HAP-1 (cell line): ENCODE measurements at regions not wholly inside any gene's neighbourhood (a gene's known extent, or its start where the extent isn't known, plus 50 kb on each side); places are given as distances from the start of the nearest gene placed in this dataset.

ENCODE experiments used
- DNase-seq, 2 experiments: peaks; one replicate each; pipeline ENCODE4 v3.0.0-alpha.2; 2016 to 2020; ENCODE audit warnings: low spot score in 2 of 2
- H3K27me3 ChIP-seq: fragments of 250-450 bp; sonication (Bioruptor Pico); 2 replicates; pipeline ENCODE4 v1.5.1; 2020; ENCODE audit warnings: low read depth, mild to moderate bottlenecking, moderate library complexity
- H3K36me3 ChIP-seq: fragments of 250-450 bp; sonication (Bioruptor Pico); replicated peaks from 2 replicates; pipeline ENCODE4 v1.5.1; 2020; ENCODE audit warnings: mild to moderate bottlenecking
- H3K4me1 ChIP-seq: fragments of 250-450 bp; sonication (Bioruptor Pico); 2 replicates; pipeline ENCODE4 v1.5.1; 2020; ENCODE audit warnings: mild to moderate bottlenecking
- H3K4me3 ChIP-seq: fragments of 250-450 bp; sonication (Bioruptor Pico); 2 replicates; pipeline ENCODE4 v1.5.1; 2020; ENCODE audit warnings: mild to moderate bottlenecking, moderate library complexity
- H3K9me3 ChIP-seq: fragments of 250-450 bp; sonication (Bioruptor Pico); 2 replicates; pipeline ENCODE4 v1.5.1; 2020; ENCODE audit warnings: mild to moderate bottlenecking, moderate library complexity
- in situ Hi-C: fragments of 300-500 bp; cut with MboI; formaldehyde crosslinking; loops from 3 replicates; pipeline ENCODE4 v1.14.3; 2020; ENCODE audit warnings: low sequenced_read_pairs, inconsistent platforms, mixed read lengths

DNA sequence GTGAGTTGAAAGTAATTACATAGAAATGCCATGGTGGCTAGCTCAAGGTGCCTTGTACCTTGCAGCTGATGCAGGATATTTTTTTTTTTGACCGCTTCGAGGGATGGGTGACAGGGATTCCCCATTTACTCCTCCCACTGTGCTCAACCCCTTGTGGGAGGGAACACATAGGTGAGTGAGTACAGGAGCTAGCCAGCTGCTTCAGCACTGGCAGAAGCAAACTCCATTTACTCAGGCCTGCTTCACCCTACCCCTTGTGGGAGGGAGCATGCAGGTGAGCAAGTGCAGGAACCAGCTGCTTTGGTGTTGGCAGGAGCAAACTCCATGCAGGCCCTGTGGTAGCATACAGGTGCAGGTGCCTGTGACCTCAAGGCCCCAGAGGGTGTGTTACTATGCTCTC, 330.1 kb downstream of the TDRD3 start:
- no peaks in the 10 kb centered on the region for H3K4me1 ChIP-seq
- H3K4me3 ChIP-seq = no peak overlapping the region
- no peaks in the 10 kb centered on the region for H3K36me3 ChIP-seq
- in situ Hi-C loops = no loop called here
- no peaks in the 10 kb centered on the region for H3K27me3 ChIP-seq
- H3K9me3 ChIP-seq = no peaks in the 10 kb centered on the region
- DNase-seq = no peak

DNA sequence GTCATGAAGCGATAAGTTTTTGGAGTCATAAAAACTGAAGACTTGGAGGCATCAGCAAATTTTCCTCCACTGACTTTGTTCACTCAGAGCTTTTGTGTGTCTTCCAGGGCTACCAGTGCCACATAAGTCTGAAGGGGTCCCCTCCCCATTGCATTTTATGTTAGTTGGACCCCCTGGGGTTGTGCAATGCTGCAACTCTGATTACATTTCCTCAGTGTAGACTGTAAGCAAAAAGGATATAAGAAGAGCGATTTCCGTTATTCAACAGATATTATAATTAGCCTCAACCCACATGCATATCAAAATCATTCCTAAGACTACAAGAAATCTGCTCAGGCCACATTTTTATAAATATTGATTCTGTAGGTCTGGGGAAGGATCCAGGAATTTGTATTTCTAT, 324.0 kb downstream of the TDRD3 start:
- no peaks in the 10 kb centered on the region for H3K9me3 ChIP-seq
- in situ Hi-C loops = no loop called here
- H3K4me3 ChIP-seq = no peak overlapping the region
- no peaks in the 10 kb centered on the region for H3K4me1 ChIP-seq
- DNase-seq = no peak
- H3K36me3 ChIP-seq = no peaks in the 10 kb centered on the region
- H3K27me3 ChIP-seq = no peaks in the 10 kb centered on the region

DNA sequence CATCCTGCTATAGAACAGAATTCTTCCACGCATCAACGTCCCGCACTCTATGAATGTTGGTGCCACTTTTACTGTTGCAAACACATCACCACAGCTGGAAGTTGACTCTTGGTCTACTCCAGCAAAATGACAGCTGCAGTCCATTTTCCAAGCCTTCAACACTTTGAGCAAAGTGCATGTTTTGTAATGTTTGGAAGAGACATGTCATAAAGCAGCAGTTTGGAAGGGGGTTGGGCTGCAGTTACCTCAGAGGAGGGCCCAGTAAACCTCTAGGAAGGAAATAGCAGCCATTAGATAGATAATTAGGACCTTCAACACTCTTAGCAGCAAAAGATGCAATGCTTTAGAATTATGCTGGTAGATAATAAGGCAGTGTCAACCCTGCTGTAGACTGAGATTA, 323.6 kb downstream of the TDRD3 start:
- no peaks in the 10 kb centered on the region for H3K27me3 ChIP-seq
- no peak overlapping the region for H3K4me3 ChIP-seq
- in situ Hi-C loops = no loop called here
- H3K9me3 ChIP-seq = no peaks in the 10 kb centered on the region
- no peak for DNase-seq
- no peaks in the 10 kb centered on the region for H3K4me1 ChIP-seq
- no peaks in the 10 kb centered on the region for H3K36me3 ChIP-seq

DNA sequence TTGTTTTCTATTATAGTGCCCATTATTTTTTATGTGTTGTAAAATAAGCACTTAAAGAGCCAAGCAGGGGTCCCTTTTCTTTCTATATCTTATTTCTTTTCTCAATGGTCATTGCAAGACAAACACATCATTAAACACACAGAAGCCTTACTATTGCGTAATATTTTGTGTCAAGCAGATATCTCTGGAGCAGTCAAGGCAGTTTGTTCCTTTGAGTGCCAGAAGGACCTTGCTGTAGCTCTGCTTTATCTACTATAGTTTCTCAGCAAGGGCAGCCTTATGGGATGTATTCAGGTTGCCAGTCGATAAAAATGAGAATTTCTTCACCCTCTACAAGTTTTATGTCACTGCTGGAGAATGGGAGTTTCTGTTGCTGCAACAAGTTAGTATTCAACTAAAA, 319.3 kb downstream of the TDRD3 start:
- in situ Hi-C loops = no loop called here
- no peak for DNase-seq
- H3K4me1 ChIP-seq = no peaks in the 10 kb centered on the region
- no peaks in the 10 kb centered on the region for H3K27me3 ChIP-seq
- H3K36me3 ChIP-seq = no peaks in the 10 kb centered on the region
- no peak overlapping the region for H3K4me3 ChIP-seq
- H3K9me3 ChIP-seq = no peaks in the 10 kb centered on the region

DNA sequence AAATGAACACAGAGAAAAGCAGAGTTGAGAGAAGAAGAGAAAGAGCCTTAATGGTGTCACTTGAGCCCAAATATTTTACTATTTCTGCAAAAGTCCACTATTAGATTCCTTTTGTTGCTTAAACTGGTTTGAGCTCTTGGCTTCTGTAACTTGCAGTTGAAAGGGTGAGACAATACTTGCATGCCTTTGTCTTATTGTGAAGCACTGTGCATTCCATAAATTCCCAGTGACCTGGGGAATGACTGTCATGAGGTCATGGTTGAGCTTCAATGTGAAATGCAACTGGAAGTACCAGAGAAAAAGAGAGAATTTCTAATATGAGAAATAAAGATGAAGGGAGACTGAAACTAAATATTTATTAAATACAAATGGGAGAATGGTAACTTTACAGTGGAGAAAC, 310.9 kb downstream of the TDRD3 start:
- H3K4me1 ChIP-seq = no peaks in the 10 kb centered on the region; the same call in 1 of the 2 replicates
- no peak overlapping the region for H3K4me3 ChIP-seq
- no peaks in the 10 kb centered on the region for H3K9me3 ChIP-seq
- in situ Hi-C loops = no loop called here
- no peaks in the 10 kb centered on the region for H3K36me3 ChIP-seq
- no peaks in the 10 kb centered on the region for H3K27me3 ChIP-seq
- DNase-seq = no peak

DNA sequence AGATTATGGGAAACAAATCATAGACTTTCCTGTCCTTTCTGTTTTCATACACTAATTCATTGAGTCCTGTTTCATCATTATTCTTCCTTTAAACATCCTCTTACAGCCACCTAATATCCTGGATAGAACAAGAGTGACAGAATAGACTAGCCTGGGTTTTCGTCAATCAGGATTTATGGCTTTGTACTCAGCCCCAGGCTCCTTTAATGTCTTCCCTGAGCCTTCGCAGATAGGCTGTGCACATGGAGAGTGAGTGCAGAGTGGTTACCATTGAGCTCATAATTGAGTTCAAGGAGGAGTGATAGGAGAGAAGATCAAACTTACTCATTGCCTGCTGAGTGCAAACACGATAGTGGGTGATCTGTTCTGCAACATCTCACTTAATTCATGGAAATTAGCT, 304.9 kb downstream of the TDRD3 start:
- Histone ChIP-seq H3K4me3 (no peak overlapping the region), H3K36me3 (no peaks in the 10 kb centered on the region), H3K27me3 (no peaks in the 10 kb centered on the region), H3K4me1 (no peaks in the 10 kb centered on the region), H3K9me3 (no peaks in the 10 kb centered on the region)
- no peak for DNase-seq
- in situ Hi-C loops = no loop called here

DNA sequence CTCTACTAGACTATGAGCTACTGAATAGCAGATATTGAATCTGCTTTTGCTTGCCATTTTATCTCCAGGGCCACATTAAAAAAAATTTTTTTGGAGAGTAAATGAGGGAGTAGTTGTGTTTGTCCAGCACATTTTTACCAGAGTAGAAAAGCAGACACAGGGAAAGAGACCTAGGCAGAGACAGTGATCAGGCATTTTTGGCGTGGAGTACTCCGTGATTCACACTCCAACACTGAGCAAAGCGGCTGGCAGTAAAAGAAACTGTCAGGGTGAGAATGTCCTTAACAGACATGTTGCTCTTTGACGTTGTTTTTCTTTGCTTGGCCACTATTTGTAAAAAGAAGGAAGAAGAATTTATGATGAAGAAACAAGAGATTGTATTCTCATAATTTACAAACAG, 304.0 kb downstream of the TDRD3 start:
- no peak for DNase-seq
- Histone ChIP-seq H3K4me3 (no peak overlapping the region), H3K27me3 (no peaks in the 10 kb centered on the region), H3K4me1 (no peaks in the 10 kb centered on the region), H3K36me3 (no peaks in the 10 kb centered on the region), H3K9me3 (no peaks in the 10 kb centered on the region)
- in situ Hi-C loops = no loop called here

DNA sequence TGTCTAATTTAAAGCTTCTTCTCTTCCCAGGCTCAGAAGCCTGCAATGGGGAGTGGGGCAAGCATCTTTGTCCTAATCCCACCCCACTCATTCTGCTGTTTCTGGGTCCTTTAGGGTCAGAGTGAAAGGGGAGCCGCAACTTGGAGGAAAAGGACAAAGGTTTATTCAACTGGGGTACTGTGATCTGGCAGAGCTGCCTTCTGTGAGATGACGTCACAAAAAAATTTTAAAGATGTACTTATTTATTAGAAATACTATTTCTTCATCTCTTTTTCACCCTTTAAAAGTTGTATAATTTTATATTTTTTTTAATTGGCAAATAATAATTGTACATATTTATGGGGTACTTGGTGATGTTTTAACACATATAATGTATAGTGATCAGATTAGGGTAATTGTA, 302.6 kb downstream of the TDRD3 start:
- Histone ChIP-seq H3K27me3 (no peaks in the 10 kb centered on the region), H3K36me3 (no peaks in the 10 kb centered on the region), H3K4me3 (no peak overlapping the region), H3K9me3 (no peaks in the 10 kb centered on the region), H3K4me1 (no peaks in the 10 kb centered on the region)
- DNase-seq = no peak
- in situ Hi-C loops = no loop called here

DNA sequence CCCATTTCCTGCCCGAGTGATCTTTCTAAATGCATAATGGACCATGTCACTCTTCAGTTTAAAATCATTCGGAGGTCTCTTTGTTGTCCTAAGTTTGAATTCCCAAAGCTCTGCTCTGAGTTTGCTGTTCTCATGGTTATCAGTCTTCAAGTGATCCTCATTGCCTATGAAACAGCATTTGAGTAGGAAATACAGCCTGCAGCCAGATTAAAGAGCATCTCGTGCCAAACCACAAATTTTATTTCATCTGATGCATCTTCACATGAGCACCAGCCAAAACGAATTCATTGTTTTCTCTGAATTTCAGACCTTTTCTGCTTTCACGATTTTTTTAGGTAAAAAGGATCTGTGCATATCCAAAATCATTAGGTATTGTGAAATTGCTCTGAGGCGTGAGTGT, 299.6 kb downstream of the TDRD3 start:
- DNase-seq = no peak
- Histone ChIP-seq H3K4me3 (no peak overlapping the region), H3K36me3 (no peaks in the 10 kb centered on the region), H3K9me3 (no peaks in the 10 kb centered on the region), H3K27me3 (no peaks in the 10 kb centered on the region), H3K4me1 (no peaks in the 10 kb centered on the region)
- in situ Hi-C loops = no loop called here

DNA sequence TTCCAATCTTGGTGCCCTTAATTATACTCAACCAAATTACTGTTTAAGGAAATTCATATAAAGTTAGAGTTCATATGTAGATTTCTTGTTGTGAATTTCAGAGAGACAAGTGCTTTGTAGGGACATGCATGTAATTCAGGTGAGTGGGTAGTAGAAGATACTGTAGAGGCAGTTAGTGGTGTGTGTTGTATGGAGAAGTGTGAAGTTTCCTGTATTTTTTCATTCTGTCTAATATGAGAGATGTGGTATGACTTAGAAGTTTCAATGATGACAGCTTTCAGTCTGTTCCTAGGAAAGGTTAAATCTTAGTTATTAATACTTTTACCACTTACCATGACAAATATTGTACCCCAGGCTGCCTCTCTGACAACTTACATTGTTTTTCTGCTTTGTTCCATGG, 294.2 kb downstream of the TDRD3 start:
- H3K27me3 ChIP-seq = no peaks in the 10 kb centered on the region
- DNase-seq = no peak
- in situ Hi-C loops = no loop called here
- H3K4me3 ChIP-seq = no peak overlapping the region
- no peaks in the 10 kb centered on the region for H3K9me3 ChIP-seq
- H3K4me1 ChIP-seq = no peaks in the 10 kb centered on the region
- no peaks in the 10 kb centered on the region for H3K36me3 ChIP-seq

DNA sequence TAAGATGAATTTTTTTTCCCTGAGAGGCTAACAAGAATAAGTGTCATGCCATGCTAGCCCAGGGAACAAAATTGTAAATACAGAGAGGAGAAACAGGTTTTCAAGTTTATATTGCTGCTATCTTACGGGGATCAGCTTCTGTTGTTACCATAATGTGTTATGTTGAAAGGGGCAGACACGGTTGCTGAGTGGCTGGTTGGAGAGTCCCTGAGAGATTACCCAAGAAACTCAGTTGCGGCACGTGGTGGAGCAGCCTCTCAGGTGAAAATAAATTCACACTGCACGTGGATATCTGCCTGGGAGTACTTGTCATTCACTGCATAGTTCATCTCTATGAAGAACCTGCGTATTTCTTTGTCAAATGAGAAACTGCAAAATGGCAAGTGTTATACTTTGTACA, 293.6 kb downstream of the TDRD3 start:
- no peak overlapping the region for H3K4me3 ChIP-seq
- no peaks in the 10 kb centered on the region for H3K27me3 ChIP-seq
- no peak for DNase-seq
- H3K36me3 ChIP-seq = no peaks in the 10 kb centered on the region
- H3K9me3 ChIP-seq = no peaks in the 10 kb centered on the region
- in situ Hi-C loops = no loop called here
- no peaks in the 10 kb centered on the region for H3K4me1 ChIP-seq

DNA sequence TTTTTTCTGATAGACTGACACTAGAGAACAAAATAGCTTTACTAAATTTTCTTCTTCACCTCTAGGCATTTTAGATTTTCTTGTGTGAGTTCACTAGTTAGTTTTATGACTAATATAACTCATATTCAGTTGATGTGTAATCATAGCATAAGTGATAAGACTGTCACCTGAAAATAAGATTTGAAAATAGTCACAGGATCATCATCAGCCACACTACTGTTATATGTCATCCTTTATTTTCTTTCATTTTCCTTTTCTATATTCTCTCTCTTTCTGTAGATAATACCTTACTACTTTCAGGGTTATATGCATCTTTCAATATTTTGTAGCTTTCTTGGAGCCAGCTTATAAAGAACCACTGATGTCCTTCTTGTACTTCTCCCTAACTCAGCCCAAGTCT, 292.6 kb downstream of the TDRD3 start:
- in situ Hi-C loops = no loop called here
- Histone ChIP-seq H3K4me3 (no peak overlapping the region), H3K4me1 (no peaks in the 10 kb centered on the region), H3K36me3 (no peaks in the 10 kb centered on the region), H3K27me3 (no peaks in the 10 kb centered on the region), H3K9me3 (no peaks in the 10 kb centered on the region)
- DNase-seq = no peak

DNA sequence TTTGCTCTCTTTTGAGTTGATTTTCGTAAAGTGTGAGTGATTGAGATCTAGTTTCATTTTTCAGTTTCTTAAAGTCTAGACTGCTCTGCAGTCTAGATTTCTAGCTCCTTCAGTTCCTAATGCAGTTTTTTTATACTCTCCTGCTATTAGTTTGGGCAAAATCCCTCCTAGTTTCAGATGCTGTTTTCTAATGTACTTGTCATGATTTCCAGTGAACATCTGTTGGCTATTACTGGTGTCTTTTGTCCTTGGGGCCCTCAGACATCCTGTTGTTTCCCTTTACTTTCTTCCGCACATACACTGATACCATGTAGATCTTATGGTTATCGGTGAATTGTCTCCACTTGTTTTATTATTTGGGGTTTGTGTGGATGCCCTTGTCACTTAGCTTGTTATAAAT, 292.1 kb downstream of the TDRD3 start:
- H3K27me3 ChIP-seq = no peaks in the 10 kb centered on the region
- in situ Hi-C loops = no loop called here

DNA sequence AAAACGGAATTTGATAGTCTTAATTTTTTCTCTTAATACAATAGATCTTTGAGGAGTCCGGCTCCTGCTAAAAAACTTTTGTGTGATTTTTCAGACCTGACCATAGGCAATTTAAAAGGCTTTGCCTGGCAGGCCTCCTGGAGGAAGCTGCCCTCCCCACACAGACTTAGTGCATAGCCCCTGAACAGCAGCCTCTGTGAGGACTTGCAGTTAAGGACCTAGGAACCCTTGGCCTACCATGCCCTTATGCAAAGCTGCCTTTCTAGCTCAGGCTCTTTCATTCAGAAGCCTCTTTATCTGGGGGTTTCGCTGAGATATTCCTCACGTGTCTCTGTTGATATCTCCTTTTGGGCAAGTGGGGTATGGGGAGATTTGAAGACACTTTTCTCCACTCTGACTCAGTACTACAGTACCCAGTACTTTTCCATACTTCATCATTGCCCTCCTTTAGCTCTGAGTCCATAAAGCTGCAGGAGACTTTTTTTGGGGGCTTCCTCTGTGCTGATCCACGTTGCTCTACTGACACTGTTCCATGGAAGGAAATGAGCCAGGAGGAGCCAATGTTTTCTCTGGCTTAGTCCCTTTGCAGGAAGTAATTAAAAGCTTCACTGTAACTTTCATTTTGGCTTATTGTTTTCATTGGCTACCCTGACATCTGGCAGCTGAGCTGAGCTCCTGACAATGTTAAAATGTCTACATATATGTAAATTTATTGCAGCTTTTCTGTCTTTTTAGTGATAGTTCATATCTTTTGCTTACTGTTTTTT, 283.1 kb downstream of the TDRD3 start:
- in situ Hi-C loops = no loop called here
- no peaks in the 10 kb centered on the region for H3K9me3 ChIP-seq
- H3K27me3 ChIP-seq = no peaks in the 10 kb centered on the region
- no peak overlapping the region for H3K4me3 ChIP-seq
- H3K4me1 ChIP-seq = no peaks in the 10 kb centered on the region
- no peaks in the 10 kb centered on the region for H3K36me3 ChIP-seq
- DNase-seq = no peak

More for the DNA sequence above, 292.1 kb downstream of the TDRD3 start:
- Histone ChIP-seq H3K4me3 (no peak overlapping the region), H3K4me1 (no peaks in the 10 kb centered on the region), H3K9me3 (no peaks in the 10 kb centered on the region), H3K36me3 (no peaks in the 10 kb centered on the region)
- no peak for DNase-seq

DNA sequence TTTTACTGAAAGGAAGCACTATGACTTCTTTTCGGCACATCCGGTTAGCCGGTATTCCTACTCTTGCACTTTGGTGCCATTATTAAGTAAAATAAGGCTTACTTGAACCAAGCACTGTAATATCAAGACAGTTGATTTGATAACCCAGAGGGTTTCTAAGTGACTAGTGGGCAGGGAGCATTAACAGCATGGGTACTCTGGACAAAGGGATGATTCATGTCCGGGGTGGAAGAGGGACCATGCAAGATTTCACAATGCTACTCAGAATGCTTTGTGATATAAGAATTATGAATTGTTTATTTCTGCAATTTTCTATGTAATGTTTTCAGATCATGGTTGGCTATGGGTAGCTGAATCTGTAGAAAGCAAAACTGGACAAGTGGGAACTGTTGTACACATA, 282.1 kb downstream of the TDRD3 start:
- no peak overlapping the region for H3K4me3 ChIP-seq
- H3K27me3 ChIP-seq = no peaks in the 10 kb centered on the region
- H3K36me3 ChIP-seq = no peaks in the 10 kb centered on the region
- no peak for DNase-seq
- H3K9me3 ChIP-seq = no peaks in the 10 kb centered on the region
- in situ Hi-C loops = no loop called here
- no peaks in the 10 kb centered on the region for H3K4me1 ChIP-seq
